MM.1S (cell line): ENCODE measurements at regions not wholly inside any gene's neighbourhood (a gene's known extent, or its start where the extent isn't known, plus 50 kb on each side); places are given as distances from the start of the nearest gene placed in this dataset.
"Not testable (repeated sequence)": the region's sequence is repeated elsewhere in the genome, so short reads cannot be mapped to it uniquely, and the experiment has no call there.

ENCODE experiments used
- DNase-seq: peaks from one replicate; pipeline ENCODE4 v3.0.0-alpha.2; 2015
- H2AFZ ChIP-seq: fragments of 300-600 bp; sonication (generic); 2 replicates; pipeline ENCODE4 v1.6.0; 2016; ENCODE audit warnings: antibody characterized with exemption, low read length
- H3F3A ChIP-seq: fragments of 300-600 bp; sonication (generic); 2 replicates; pipeline ENCODE4 v1.6.1; 2016; ENCODE audit warnings: mild to moderate bottlenecking, antibody characterized with exemption, low read length, moderate library complexity, mixed read lengths; ENCODE audit not compliant: insufficient read depth
- H3K27ac ChIP-seq: fragments of 300-600 bp; sonication (generic); 2 replicates; pipeline ENCODE4 v1.5.1; 2016; ENCODE audit warnings: mild to moderate bottlenecking, low read length
- H3K27me3 ChIP-seq: fragments of 300-600 bp; sonication (generic); replicated peaks from 2 replicates; pipeline ENCODE4 v1.6.0; 2016; ENCODE audit warnings: low read length; ENCODE audit not compliant: insufficient read depth
- H3K36me3 ChIP-seq: fragments of 300-600 bp; sonication (generic); replicated peaks from 2 replicates; pipeline ENCODE4 v1.6.1; 2016; ENCODE audit warnings: mild to moderate bottlenecking, low read length, mixed read lengths; ENCODE audit not compliant: insufficient read depth
- H3K4me1 ChIP-seq: fragments of 300-600 bp; sonication (generic); 2 replicates; pipeline ENCODE4 v1.6.1; 2016; ENCODE audit warnings: low read length, mixed read lengths
- H3K4me2 ChIP-seq: fragments of 300-600 bp; sonication (generic); 2 replicates; pipeline ENCODE4 v1.6.0; 2016; ENCODE audit warnings: low read depth, low read length
- H3K4me3 ChIP-seq: fragments of 300-600 bp; sonication (generic); 2 replicates; pipeline ENCODE4 v1.5.1; 2016; ENCODE audit warnings: low read length, mixed read lengths
- H3K79me2 ChIP-seq: fragments of 300-600 bp; sonication (generic); 2 replicates; pipeline ENCODE4 v1.6.1; 2016; ENCODE audit warnings: mixed run types, low read length, mixed read lengths
- H3K9ac ChIP-seq: fragments of 300-600 bp; sonication (generic); 2 replicates; pipeline ENCODE4 v1.6.1; 2016; ENCODE audit warnings: low read length, mixed read lengths
- H3K9me2 ChIP-seq: fragments of 300-600 bp; sonication (generic); replicated peaks from 2 replicates; pipeline ENCODE4 v1.6.1; 2016; ENCODE audit warnings: mild to moderate bottlenecking, low read length, mixed read lengths; ENCODE audit not compliant: insufficient read depth
- H3K9me3 ChIP-seq: fragments of 300-600 bp; sonication (generic); replicated peaks from 2 replicates; pipeline ENCODE4 v1.6.1; 2016; ENCODE audit warnings: mild to moderate bottlenecking, low read length, mixed read lengths; ENCODE audit not compliant: insufficient read depth
- H4K20me1 ChIP-seq: fragments of 300-600 bp; sonication (generic); 2 replicates; pipeline ENCODE4 v1.6.1; 2016; ENCODE audit warnings: mild to moderate bottlenecking, low read length, moderate library complexity, mixed read lengths; ENCODE audit not compliant: insufficient read depth
- EZH2 ChIP-seq: fragments of 300-600 bp; sonication (generic); optimal IDR thresholded peaks from 2 replicates; pipeline ENCODE3; 2017; ENCODE audit warnings: low read depth, mild to moderate bottlenecking, antibody characterized with exemption, low read length, mixed read lengths
- EZH2phosphoT487 ChIP-seq: fragments of 300-600 bp; sonication (generic); IDR thresholded peaks from 2 replicates; pipeline ENCODE4 v1.6.1; 2018; ENCODE audit warnings: antibody characterized with exemption, low read length
- TF ChIP-seq, protein P1 (sequence below): fragments of 300-600 bp; sonication (generic); IDR thresholded peaks from 2 replicates; pipeline ENCODE4 v1.5.1; 2016; ENCODE audit warnings: antibody characterized with exemption, low read length, mixed read lengths

DNA sequence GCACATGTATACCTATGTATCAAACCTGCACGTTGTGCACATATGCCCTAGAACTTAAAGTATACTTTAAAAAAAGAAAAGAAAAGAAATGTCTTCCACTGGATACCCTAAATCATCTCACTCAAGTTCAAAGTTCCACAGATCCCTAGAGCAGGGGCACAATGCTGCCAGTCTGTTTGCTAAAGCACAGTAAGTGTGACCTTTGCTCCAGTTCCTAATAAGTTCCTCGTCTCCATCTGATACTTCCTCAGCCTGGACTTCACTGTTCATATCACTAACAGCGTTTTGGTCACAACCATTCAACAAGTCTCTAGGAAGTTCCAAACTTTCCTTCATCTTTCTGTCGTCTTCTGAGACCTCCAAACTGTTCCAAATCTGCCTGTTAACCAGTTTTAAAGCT is 118.3 kb downstream of the BMP4 start:
- TF ChIP-seq EZH2 (no peak), EZH2phosphoT487 (no peak)
- TF ChIP-seq, protein P1, sequence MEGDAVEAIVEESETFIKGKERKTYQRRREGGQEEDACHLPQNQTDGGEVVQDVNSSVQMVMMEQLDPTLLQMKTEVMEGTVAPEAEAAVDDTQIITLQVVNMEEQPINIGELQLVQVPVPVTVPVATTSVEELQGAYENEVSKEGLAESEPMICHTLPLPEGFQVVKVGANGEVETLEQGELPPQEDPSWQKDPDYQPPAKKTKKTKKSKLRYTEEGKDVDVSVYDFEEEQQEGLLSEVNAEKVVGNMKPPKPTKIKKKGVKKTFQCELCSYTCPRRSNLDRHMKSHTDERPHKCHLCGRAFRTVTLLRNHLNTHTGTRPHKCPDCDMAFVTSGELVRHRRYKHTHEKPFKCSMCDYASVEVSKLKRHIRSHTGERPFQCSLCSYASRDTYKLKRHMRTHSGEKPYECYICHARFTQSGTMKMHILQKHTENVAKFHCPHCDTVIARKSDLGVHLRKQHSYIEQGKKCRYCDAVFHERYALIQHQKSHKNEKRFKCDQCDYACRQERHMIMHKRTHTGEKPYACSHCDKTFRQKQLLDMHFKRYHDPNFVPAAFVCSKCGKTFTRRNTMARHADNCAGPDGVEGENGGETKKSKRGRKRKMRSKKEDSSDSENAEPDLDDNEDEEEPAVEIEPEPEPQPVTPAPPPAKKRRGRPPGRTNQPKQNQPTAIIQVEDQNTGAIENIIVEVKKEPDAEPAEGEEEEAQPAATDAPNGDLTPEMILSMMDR = no peak
- no peaks in the 10 kb centered on the region for H3F3A ChIP-seq
- H3K4me1 ChIP-seq = no peaks in the 10 kb centered on the region
- H3K4me2 ChIP-seq = no peak overlapping the region
- no peaks in the 10 kb centered on the region for H3K9me3 ChIP-seq
- no peaks in the 10 kb centered on the region for H3K79me2 ChIP-seq
- H3K27ac ChIP-seq = no peak overlapping the region
- H2AFZ ChIP-seq = no peak overlapping the region
- no peaks in the 10 kb centered on the region for H3K27me3 ChIP-seq
- H3K36me3 ChIP-seq = no peaks in the 10 kb centered on the region
- no peak overlapping the region for H3K9ac ChIP-seq
- no peak for DNase-seq
- no peak overlapping the region for H3K4me3 ChIP-seq
- no peaks in the 10 kb centered on the region for H3K9me2 ChIP-seq
- no peaks in the 10 kb centered on the region for H4K20me1 ChIP-seq

DNA sequence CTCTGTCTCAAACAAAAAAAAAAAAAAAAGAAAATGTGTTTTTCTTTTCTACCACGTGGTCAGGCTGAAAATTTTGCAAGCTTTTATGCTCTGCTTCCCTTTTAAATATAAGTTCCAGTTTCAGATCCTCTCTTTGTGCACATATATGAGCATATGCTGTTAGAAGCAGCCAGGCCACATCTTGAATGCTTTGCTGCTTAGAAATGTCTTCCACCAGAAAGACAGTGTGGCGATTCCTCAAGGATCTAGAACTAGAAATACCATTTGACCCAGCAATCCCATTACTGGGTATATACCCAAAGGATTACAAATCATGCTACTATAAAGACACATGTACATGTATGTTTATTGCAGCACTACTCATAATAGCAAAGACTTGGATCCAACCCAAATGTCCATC is 119.0 kb downstream of the BMP4 start:
- not testable (repeated sequence) for DNase-seq, H3K27me3 ChIP-seq, H3K79me2 ChIP-seq, H3K9me3 ChIP-seq, H3K36me3 ChIP-seq, H3K4me3 ChIP-seq, H3K4me2 ChIP-seq, H2AFZ ChIP-seq, H3K27ac ChIP-seq, H3K9ac ChIP-seq, H3F3A ChIP-seq, H3K4me1 ChIP-seq, H3K9me2 ChIP-seq, H4K20me1 ChIP-seq

DNA sequence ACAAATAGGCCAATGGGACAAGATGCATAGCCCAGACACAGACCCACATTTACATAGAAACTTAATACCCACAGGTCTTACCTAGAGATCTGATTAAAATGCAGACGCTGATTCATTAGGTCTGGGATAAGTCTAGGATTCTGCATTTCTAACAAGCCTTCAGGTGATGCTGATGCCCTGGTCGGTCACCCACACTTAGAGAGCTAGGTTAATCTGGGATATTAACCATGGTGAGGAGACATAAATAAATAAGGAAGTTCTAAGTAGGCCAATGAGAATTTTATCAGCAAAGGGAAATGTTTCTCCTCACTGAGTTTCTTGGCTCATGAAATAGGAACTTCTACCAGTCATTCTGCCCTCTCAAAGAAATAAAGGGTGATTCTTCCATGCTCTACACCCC is 120.1 kb downstream of the BMP4 start:
- TF ChIP-seq EZH2phosphoT487 (no peak), EZH2 (no peak)
- TF ChIP-seq, protein P1 = no peak
- H3K9ac ChIP-seq = no peak overlapping the region

DNA sequence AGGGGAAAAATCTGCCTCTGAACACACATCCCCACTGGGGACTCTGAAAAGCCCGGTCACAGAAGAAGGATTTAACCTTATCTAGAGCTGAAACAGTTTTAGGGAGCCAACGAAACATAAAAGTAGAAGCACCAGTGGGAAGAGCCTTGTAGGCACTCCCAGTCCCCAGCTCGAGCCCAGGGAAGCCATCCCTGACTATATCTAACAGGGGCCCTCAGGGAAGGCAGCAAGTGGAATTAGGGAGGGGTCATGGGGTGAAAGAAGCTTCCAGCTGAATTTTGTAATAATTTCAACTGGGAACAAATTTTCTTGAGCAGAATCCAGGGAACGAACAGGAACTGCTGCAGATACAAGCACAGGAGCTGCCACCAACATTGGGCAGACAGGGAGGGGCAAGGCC is 127.8 kb downstream of the BMP4 start:
- no peak for TF ChIP-seq EZH2phosphoT487
- TF ChIP-seq, protein P1 = no peak
- TF ChIP-seq EZH2 = no peak
- no peak overlapping the region for H3K4me3 ChIP-seq
- no peaks in the 10 kb centered on the region for H3K36me3 ChIP-seq
- no peaks in the 10 kb centered on the region for H3F3A ChIP-seq
- H3K9me2 ChIP-seq = no peaks in the 10 kb centered on the region
- H3K27me3 ChIP-seq = no peaks in the 10 kb centered on the region
- no peaks in the 10 kb centered on the region for H3K79me2 ChIP-seq
- no peaks in the 10 kb centered on the region for H3K4me1 ChIP-seq
- no peak overlapping the region for H3K4me2 ChIP-seq
- no peak overlapping the region for H3K27ac ChIP-seq
- DNase-seq = no peak
- H2AFZ ChIP-seq = no peak overlapping the region
- no peaks in the 10 kb centered on the region for H3K9me3 ChIP-seq
- H3K9ac ChIP-seq = no peak overlapping the region
- H4K20me1 ChIP-seq = no peaks in the 10 kb centered on the region

More for the DNA sequence above, 120.1 kb downstream of the BMP4 start:
- Histone ChIP-seq H3K4me2 (no peak overlapping the region), H3K27ac (no peak overlapping the region), H3K27me3 (no peaks in the 10 kb centered on the region), H3K9me2 (no peaks in the 10 kb centered on the region), H3K79me2 (no peaks in the 10 kb centered on the region), H4K20me1 (no peaks in the 10 kb centered on the region), H3K4me3 (no peak overlapping the region), H3F3A (no peaks in the 10 kb centered on the region), H3K4me1 (no peaks in the 10 kb centered on the region), H3K9me3 (no peaks in the 10 kb centered on the region), H2AFZ (no peak overlapping the region), H3K36me3 (no peaks in the 10 kb centered on the region)
- no peak for DNase-seq
